Right lobe of liver (tissue), 6 donors: ENCODE measurements at regions not wholly inside any gene's neighbourhood (a gene's known extent, or its start where the extent isn't known, plus 50 kb on each side); places are given as distances from the start of the nearest gene placed in this dataset.

Experiments used
- ATAC-seq, 4 donors: fragments of 200-7000 bp; cut with Tn5 transposase; one replicate each; pipeline ENCODE4 v1.9.1; 2020; ENCODE audit warnings: mild to moderate bottlenecking in 4 of 4, moderate library complexity in 4 of 4
- DNase-seq, 3 donors: peaks; one replicate each; pipeline ENCODE4 v3.0.0-alpha.2; 2020
- H3K27ac ChIP-seq, 3 donors: fragments of 200-600 bp; one replicate each; pipeline ENCODE4 v1.8.0; 2022
- H3K27me3 ChIP-seq, 2 donors: fragments of 200-600 bp; one replicate each; pipeline ENCODE4 v1.8.0; 2022
- H3K36me3 ChIP-seq, 4 donors: fragments of 200-600 bp; sonication (generic) in 1 of 4; one replicate each; pipeline versions ENCODE4 v1.5.1 to v1.8.0; 2017 to 2022; ENCODE audit warnings: control low read depth in 1 of 4
- H3K4me1 ChIP-seq, 4 donors: fragments of 200-600 bp; sonication (generic) in 1 of 4; one replicate each; pipeline versions ENCODE4 v1.5.1 to v1.8.0; 2017 to 2022; ENCODE audit warnings: control low read depth in 1 of 4
- H3K4me3 ChIP-seq, 3 donors: fragments of 200-600 bp; one replicate each; pipeline ENCODE4 v1.8.0; 2022
- H3K9me3 ChIP-seq, 4 donors: fragments of 200-600 bp; sonication (generic) in 1 of 4; one replicate each; pipeline versions ENCODE4 v1.5.1 to v1.8.0; 2017 to 2022; ENCODE audit warnings: control low read depth in 1 of 4
- POLR2A ChIP-seq: fragments of 450-650 bp; IDR thresholded peaks from one replicate; pipeline ENCODE4 v1.6.1; 2017; ENCODE audit warnings: antibody characterized with exemption, mild to moderate bottlenecking
- WGBS: methylation state at CpG from one replicate; pipeline ENCODE4 v1.1.6; 2018; ENCODE audit warnings: low coverage, low lambda C conversion rate; ENCODE audit not compliant: insufficient coverage; ENCODE audit errors: missing lambda C conversion rate; 5-methylcytosine and 5-hydroxymethylcytosine counted together
- intact Hi-C, 2 donors: fragments of 100-400 bp; cut with DNase I; formaldehyde crosslinking; loops; one replicate each; pipeline versions ENCODE4 v1.11.2 to v1.14.1; 2022
- TF ChIP-seq, protein P1 (sequence below), 4 donors: fragments of 200-600 bp in 3 of 4; fragments of 450-650 bp in 1 of 4; IDR thresholded peaks; one replicate each; pipeline versions ENCODE4 v1.5.1 to v1.8.0; 2016 to 2022; ENCODE audit warnings: antibody characterized with exemption in 4 of 4, mild to moderate bottlenecking in 2 of 4
- donor health status: DM: no; HTN: yes; CAD: no.
- donor health status: DM: no; HTN: no; CAD: no.
- donor health status: DM: no; HTN: no; CAD: no.
- donor health status: DM: no; HTN: yes; CAD: no.
- donor health status: DM: no; HTN: yes; CAD: no.

DNA sequence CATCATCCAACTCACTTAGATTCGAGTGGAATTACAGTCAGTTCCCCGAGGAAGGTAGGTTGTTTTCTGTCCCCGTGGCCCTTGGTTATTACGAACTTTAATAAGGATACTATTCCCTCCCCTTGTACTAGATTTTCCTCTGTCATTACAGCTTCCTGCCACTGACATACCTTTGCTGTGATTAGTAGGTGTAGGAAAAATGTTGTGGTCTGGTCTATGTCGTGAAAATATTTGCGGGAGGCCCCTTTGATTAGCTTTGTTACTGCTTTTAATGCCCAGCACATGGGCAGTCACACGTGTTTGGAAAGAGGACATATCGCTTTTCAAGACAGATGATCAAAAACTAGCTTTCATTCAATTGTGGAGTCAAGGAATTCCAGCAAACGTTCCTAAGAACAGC is 92.2 kb downstream of the GATA3 start:
- ATAC-seq (no peak), DNase-seq (no peak)
- H3K4me3 ChIP-seq: no peak overlapping the region
- WGBS: 53% methylated on average over 9 of the region's 9 CpGs
- no peaks in the 10 kb centered on the region for H3K36me3 ChIP-seq
- TF ChIP-seq, protein P1, sequence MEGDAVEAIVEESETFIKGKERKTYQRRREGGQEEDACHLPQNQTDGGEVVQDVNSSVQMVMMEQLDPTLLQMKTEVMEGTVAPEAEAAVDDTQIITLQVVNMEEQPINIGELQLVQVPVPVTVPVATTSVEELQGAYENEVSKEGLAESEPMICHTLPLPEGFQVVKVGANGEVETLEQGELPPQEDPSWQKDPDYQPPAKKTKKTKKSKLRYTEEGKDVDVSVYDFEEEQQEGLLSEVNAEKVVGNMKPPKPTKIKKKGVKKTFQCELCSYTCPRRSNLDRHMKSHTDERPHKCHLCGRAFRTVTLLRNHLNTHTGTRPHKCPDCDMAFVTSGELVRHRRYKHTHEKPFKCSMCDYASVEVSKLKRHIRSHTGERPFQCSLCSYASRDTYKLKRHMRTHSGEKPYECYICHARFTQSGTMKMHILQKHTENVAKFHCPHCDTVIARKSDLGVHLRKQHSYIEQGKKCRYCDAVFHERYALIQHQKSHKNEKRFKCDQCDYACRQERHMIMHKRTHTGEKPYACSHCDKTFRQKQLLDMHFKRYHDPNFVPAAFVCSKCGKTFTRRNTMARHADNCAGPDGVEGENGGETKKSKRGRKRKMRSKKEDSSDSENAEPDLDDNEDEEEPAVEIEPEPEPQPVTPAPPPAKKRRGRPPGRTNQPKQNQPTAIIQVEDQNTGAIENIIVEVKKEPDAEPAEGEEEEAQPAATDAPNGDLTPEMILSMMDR (IDR thresholded peaks at IDR 0.05): no peak
- TF ChIP-seq POLR2A: no peak
- H3K27me3 ChIP-seq: no peaks in the 10 kb centered on the region
- no peak overlapping the region for H3K27ac ChIP-seq
- no peaks in the 10 kb centered on the region for H3K9me3 ChIP-seq
- no peaks in the 10 kb centered on the region for H3K4me1 ChIP-seq
- intact Hi-C loops: no loop called here

DNA sequence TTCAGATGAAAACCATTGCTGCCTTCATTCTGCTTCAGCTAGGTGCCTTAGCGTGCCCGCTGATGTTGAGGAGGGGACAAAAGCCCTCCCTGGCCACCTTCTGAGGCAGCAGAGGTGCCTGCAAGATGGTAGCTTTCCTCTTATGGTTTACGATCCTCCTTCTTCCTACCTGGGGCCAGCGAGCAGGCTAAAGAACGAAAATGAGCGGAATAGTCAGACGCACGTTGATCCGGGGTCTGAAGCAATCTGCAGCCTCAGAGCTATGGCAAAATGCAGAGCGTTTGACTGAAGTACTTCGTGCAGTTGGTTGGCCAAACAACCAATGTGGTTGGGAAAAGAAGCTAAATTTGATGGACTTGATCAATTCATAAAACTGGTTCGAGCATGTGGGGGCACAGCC is 95.5 kb downstream of the GATA3 start:
- 77% methylated on average over 9 of the region's 12 CpGs for WGBS
- no peaks in the 10 kb centered on the region for H3K4me1 ChIP-seq
- TF ChIP-seq POLR2A: no peak
- TF ChIP-seq, protein P1 (IDR thresholded peaks at IDR 0.05): no peak
- H3K27me3 ChIP-seq: no peaks in the 10 kb centered on the region
- no peak for ATAC-seq
- H3K36me3 ChIP-seq: no peaks in the 10 kb centered on the region
- intact Hi-C loops: no loop called here
- H3K27ac ChIP-seq: no peak overlapping the region
- DNase-seq: no peak
- H3K4me3 ChIP-seq: no peak overlapping the region
- H3K9me3 ChIP-seq: no peaks in the 10 kb centered on the region

DNA sequence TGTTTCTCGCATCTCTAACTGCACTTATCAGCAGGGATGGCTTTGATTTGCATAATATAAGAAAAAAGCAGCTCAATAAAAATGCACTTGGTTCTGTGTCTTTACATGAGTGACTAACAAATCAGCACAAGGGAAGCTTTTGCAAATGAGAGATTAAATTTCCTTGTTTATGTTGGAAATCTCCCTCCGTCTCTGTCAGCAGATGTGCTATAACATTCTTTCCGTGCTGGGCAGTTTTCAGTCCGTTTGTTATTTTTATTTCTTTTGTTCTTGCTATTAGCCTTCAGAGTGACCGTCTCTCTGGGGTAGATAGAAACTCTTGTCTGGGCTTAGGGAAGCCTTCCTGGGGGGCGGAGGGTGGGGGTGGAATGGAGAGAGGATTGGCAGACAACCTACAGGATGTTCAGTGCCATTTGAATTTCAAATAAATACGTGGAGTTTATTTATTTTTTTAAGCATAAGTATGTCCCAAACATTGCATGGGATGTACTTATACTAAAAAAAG is 96.0 kb downstream of the GATA3 start:
- DNase-seq (no peak), ATAC-seq (no peak)
- H3K27me3 ChIP-seq: no peaks in the 10 kb centered on the region
- H3K4me1 ChIP-seq: no peaks in the 10 kb centered on the region
- no peak overlapping the region for H3K4me3 ChIP-seq
- no peak overlapping the region for H3K27ac ChIP-seq
- H3K9me3 ChIP-seq: no peaks in the 10 kb centered on the region
- H3K36me3 ChIP-seq: no peaks in the 10 kb centered on the region
- 58% methylated on average over 7 of the region's 7 CpGs for WGBS
- intact Hi-C loops: no loop called here
- no peak for TF ChIP-seq POLR2A
- TF ChIP-seq, protein P1 (IDR thresholded peaks at IDR 0.05): no peak

- no peaks in the 10 kb centered on the region for H3K36me3 ChIP-seq
- ATAC-seq (no peak), DNase-seq (no peak)
- no peak for TF ChIP-seq POLR2A
- TF ChIP-seq, protein P1 (IDR thresholded peaks at IDR 0.05): no peak
- H3K4me1 ChIP-seq: no peaks in the 10 kb centered on the region
- H3K27ac ChIP-seq: no peak overlapping the region
- no peaks in the 10 kb centered on the region for H3K9me3 ChIP-seq
- no peaks in the 10 kb centered on the region for H3K27me3 ChIP-seq
- 73% methylated on average over 4 of the region's 4 CpGs for WGBS
- intact Hi-C loops: no loop called here
- no peak overlapping the region for H3K4me3 ChIP-seq
Measured at GRCh38 chr10:8151086-8151485, 96.6 kb downstream of the GATA3 start.

DNA sequence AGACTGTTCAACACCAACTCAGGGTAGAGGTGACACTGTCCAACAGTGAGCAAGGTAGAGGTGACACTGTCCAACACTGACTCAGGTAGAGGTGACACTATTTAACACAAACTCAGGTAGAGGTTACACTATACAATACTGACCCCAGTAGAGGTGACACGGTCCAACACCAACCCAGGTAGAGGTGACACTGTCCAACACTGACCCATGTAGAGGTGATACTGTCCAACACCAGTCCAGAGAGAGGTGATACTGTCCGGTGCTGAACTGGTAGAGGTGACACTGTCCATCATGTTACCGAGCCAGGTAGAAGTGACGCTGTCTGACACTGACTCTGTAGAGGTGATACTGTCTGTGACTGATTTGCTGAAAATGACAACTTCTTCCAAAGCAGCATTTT is 102.4 kb downstream of the GATA3 start:
- Histone ChIP-seq H3K4me3 (no peak overlapping the region), H3K27ac (no peak overlapping the region), H3K36me3 (no peaks in the 10 kb centered on the region), H3K4me1 (no peaks in the 10 kb centered on the region), H3K27me3 (no peaks in the 10 kb centered on the region), H3K9me3 (no peaks in the 10 kb centered on the region)
- no peak for TF ChIP-seq POLR2A
- TF ChIP-seq, protein P1 (IDR thresholded peaks at IDR 0.05): no peak
- 80% methylated on average over 1 of the region's 4 CpGs for WGBS
- DNase-seq: no peak
- ATAC-seq: peak in 1 of 4 donors; percentile 49
- intact Hi-C loops: no loop called here
